Daoy (cell line): ENCODE measurements at regions not wholly inside any gene's neighbourhood (a gene's known extent, or its start where the extent isn't known, plus 50 kb on each side); places are given as distances from the start of the nearest gene placed in this dataset.
A peak's percentile ranks its signal among the peaks of the same experiment; 100 is the strongest.

Experiments
- DNase-seq: peaks from one replicate; pipeline ENCODE4 v3.0.0-alpha.2; 2015; ENCODE audit warnings: low read depth

DNA sequence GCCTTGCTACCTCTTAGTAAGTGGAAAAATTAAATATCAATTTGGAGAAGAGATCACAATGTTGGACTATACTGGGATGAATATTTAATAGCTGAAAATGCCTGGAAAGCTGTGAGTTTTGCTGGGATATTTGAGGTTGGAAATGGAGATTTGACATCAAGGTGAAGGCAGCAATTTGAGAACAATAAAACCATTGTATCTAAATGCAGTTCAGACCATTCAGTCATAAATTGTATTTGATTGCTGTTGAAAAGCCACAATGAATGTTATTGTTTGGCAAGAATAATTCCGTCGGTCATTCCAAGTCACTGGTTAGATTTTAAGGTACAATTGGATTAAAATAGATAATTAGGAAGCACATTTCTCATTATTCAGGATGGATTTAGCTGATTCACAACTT lies 325.6 kb downstream of the HRH4 start:
- DNase-seq, result no peak

DNA sequence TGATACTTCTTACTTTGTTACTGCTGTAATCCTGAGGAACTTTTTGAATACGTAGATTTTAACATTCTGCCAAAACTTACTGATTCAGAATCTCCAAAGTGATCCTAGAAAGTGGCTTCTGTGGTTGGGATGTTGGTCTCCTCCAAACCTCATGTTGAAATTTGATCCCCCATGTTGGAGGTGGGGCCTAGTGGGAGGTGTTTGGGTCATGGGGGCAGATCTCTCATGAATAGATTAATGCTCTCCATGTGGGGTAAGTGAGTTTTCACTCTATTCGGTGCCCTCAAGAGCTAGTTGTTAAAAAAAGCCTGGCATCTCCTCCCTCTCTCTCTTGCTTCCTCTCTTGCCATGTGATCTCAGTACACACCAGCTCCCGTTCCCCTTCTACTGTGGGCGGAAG lies 329.9 kb downstream of the HRH4 start:
- DNase-seq, result peak; percentile 5

GRCh38 chr18:24791751-24792545 lies 331.5 kb downstream of the HRH4 start:
- no peak for DNase-seq

GRCh38 chr18:24793742-24794141 lies 333.3 kb downstream of the HRH4 start:
- DNase-seq, result no peak

DNA sequence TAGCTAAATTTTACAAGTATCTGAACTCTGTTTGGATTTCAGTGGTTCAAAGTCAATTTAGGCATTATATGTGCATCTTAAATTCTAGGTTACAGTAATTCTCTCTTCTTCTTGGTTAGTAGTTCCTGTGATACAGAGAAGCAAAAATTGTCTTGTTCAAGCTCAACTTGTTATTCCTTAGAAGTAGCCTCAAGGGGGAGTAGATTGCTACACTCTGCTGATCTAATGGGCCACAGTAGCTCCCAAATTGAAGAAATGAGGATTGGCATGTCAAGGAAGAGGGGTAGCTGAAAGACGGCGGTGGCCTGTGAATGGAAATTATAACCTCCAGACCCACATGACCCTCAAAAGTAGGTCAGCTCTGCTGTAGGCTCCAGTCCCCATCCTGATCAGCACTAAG lies 334.7 kb downstream of the HRH4 start:
- DNase-seq, result no peak

GRCh38 chr18:24797981-24798380 lies 337.5 kb downstream of the HRH4 start:
- no peak for DNase-seq

DNA sequence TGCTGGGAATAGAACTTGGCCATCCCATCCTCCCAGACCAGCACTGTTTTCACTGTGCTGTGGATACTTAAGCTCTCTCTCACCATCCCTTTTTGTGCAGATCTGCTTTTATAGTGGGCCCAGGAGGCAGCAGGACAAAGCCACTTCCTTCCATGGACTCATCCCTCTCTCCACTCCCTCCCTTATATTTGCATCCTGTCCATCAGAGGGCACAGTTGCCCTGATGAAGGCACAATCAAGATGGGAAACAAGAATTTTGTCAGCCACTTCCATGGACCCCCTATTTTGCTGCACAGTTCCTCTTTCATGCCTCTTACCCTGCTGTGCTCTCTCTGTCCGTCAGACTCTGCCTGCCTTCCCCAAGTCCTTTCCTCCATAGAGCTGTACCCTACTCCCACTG lies 338.7 kb downstream of the HRH4 start:
- no peak for DNase-seq

DNA sequence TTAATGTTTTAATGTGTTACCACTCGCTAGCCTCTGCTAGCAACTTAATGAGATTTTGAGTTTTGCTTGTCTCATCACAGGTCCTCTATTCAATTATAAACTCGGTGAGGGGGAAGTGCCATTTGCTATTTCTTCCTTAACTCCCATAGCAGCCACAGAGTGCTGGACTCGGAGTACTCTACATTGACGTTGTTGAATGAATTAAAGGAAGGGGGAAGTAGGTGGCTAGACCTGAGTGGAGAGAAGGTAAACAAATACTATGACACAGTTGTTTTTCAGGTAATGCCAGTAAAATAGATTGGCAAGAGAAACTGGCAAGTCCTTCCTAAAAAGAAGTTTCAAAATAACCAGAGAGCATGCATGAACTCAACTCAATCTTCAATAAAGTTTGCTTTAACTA lies 339.3 kb downstream of the HRH4 start:
- DNase-seq, result no peak

GRCh38 chr18:24801001-24801400 lies 340.6 kb downstream of the HRH4 start:
- DNase-seq, result no peak

GRCh38 chr18:24802456-24802855 lies 342.0 kb downstream of the HRH4 start:
- no peak for DNase-seq

- no peak for DNase-seq
Measured at GRCh38 chr18:24805156-24805555, 344.7 kb downstream of the HRH4 start.

DNA sequence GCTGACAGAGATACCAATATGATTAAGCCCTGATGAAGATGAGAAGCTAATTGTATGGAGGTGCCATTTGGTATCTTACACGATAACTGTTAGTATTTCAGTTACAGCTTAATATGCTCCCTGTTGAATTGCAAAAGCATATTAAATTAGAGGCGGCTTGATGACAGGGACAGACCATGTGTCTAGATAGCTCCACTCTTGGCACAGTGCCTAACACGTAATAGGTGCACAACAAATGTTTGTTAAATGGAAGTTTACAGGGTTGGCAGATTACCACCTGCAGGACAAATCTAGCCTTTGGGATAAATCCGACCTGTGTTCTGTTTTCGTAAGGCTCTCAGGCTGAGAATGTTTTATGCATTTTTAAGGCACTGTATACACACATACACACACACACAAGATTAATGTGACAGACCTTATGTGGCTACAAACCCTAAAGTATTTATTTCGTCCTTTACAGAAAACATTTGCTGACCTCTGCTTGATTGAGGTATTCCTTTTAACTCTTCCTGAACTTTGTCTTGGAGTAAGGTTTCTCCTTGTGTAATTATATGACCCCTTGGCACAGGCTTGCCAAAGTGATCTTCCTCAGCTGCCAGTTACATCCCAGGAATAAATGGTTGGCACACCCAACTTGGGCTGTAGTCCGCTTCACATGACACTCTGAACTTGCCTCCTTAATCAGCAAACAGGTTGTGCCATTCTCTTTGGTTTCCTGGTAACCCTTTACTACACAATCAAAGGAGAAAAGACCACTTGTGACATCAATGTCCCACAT lies 348.9 kb downstream of the HRH4 start:
- DNase-seq, result no peak

DNA sequence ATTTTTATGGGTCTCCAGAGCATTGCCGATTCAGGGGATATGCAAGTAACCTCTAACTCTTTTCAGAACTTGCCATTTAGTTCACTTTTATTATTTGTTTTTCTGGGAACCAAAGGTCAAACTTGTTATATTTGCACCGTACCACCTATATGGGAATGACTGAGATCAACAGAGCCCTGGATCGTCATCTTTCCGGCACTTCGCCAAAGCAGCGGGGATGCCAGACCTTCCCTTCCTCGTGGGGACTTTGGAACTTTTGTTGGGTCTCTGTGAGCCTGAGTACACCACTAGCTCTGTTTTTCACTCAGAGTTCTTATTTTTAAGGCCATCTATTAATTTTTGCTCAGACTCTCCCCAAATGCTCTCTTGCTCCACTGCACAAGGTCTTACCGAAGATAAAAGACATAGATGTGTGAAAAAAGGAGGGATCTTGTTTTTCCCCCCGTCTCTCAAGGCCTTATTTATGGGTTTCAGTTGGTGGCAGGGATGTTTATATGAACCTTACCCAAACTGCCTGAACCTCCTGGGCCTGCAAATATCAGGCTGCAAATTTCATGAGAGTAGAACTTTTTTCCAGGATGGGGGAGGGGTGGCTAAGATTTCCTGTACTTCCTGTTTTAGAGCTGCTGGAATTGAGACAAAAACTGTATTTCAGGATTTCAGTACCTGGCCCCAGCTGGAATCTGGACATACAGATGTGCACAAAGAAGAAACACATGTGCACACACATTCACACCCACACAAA lies 350.3 kb downstream of the HRH4 start:
- DNase-seq, result no peak

DNA sequence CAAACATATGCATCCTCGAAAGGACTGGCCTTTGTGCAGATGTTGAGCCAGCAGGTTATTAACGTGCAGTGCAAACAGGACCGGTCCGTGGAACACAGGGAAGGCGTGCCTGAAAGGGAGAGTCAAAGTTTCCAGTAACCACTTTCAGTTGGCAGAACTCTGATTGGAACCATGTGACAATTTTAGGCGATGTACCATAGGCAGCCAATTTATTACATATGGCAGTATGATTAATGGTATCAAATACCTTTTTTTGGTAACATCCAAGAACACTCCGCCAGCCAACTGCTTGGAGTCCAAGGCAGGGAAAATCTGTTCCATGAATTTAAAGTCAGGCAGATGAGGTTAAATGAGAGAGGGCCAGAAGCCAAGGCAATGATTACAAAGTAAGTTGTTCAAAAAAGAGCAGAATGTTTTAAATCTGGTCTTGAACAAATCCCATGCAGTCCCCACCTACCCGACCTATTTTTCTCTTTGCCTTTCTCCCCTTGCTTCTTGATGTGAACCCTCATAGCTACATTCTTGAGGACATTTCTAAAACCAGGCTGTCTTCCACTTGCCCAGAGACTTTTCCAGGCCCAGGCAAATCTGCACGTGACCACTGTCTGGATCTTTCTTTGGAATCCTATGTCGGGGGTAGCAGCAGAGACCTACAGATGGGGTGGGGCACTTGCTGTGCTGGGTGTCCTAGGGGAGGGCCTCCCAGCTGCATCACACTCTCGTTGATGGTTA lies 351.7 kb downstream of the HRH4 start:
- DNase-seq, result no peak

- no peak for DNase-seq
Measured at GRCh38 chr18:24814521-24814920, 354.1 kb downstream of the HRH4 start.

DNA sequence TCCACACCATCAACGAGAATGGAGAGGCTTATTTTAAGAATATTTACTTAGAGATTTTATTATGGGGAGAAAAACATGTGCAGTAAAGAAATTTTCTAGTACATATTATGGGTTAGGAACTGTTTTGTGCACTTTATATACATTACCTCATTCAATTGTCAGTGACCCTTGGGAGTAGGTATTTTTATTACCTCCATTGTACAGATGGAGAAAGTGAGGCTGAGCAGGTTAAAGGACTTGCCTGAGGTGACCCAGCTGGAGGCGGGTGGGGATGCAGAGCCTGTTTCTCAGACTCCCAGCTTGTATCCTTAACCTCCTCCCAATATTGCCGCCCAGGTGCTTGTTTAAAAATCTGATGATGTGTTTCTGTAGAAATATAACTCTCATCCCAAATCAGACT lies 356.7 kb downstream of the HRH4 start:
- DNase-seq, result no peak

GRCh38 chr18:24817587-24818371 lies 357.3 kb downstream of the HRH4 start:
- no peak for DNase-seq

- no peak for DNase-seq
Measured at GRCh38 chr18:24818441-24818840, 358.0 kb downstream of the HRH4 start.

DNA sequence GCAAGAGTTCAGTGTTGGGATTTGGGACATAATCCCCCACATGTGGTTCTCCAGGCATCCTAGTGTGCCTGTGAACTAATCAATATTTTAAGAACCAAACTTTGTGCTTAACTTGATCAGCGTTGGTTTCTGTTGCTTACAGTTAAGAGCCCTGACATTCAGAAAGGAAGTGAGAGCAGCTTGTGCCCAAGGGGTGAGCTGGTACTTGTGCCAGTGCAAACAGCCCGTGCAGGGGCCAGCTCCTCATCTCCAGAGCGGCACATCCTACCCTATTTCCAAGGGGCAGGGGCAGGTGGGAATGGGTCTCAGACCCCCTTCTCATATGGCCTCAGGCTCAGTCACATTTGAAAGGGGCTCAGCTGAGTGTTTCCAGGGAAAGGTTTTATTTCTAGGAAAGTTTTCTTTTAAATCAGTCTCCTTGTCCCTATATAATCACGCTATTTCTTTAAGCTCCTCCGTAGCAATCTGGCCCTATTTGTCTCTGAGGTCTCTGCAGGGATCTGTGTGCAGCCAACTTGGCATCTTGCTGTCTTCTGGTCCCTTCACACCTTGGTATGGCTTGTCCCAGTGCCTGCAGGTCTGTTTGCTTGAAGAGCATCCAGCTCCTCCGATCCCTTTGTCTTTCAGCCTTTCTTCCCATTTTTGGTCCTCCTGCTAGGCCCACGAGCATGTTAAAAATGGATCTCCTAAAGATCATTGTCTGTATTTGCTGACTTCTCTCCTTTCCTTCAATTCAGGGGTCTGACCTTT lies 358.9 kb downstream of the HRH4 start:
- no peak for DNase-seq

DNA sequence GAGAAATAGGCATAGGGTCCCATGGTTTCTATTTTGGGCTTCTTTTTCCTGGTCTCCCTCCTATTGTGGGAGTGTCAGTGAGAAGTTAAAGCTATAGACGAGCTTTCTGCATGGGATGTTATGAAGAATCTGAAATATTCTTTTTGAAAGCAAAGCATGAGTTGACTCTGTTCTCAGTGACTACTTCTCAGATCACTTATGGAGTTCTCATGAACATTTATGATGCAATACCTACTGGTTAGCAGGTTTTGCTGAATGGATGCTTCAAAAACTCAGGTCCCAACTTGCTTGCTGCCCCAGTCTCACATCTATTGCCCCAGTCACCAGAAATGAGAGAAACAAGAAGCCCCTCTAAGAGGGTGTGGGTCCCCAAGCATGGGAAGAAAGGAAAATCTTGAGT lies 365.0 kb downstream of the HRH4 start:
- DNase-seq, result no peak
